ENCODE measurements at regions not wholly inside any gene's neighbourhood (a gene's known extent, or its start where the extent isn't known, plus 50 kb on each side); places are given as distances from the start of the nearest gene placed in this dataset.
"Not testable (repeated sequence)": the region's sequence is repeated elsewhere in the genome, so short reads cannot be mapped to it uniquely, and the experiment has no call there.

DNA sequence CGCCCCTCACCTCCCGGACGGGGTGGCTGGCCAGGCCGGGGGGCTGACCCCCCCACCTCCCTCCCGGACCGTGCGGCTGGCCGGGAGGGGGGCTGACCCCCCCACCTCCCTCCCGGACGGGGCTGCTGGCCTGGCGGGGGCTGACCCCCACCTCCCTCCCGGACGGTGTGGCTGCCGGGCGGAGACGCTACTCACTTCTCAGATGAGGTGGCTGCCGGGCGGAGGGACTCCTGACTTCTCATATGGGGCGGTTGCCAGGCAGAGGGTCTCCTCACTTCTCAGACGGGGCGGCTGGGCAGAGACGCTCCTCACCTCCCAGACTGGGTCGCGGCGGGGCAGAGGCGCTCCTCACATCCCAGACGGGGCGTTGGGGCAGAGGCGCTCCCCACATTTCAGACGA lies 381.7 kb upstream of the ISX start:
- TF ChIP-seq POLR2A (IDR thresholded peaks at IDR 0.05; ENCODE audit: low read depth, low read length); POLR2AphosphoS5 (IDR thresholded peaks at IDR 0.05; ENCODE audit: low read depth, low read length); SPI1 (IDR thresholded peaks at IDR 0.05; ENCODE audit: low read depth, low read length); TAF1 (IDR thresholded peaks at IDR 0.05; ENCODE audit: low read depth, low read length); PAX5 (IDR thresholded peaks at IDR 0.05; ENCODE audit: insufficient read depth, low read length, severe bottlenecking); POU2F2 (IDR thresholded peaks at IDR 0.05; ENCODE audit: low read depth, low read length): not testable (repeated sequence)
